MV-4-11 (cell line): ENCODE measurements at regions not wholly inside any gene's neighbourhood (a gene's known extent, or its start where the extent isn't known, plus 50 kb on each side); places are given as distances from the start of the nearest gene placed in this dataset.

Experiments used
- DNase-seq: peaks from one replicate; lab custom pipeline; 2025; lab: John Stamatoyannopoulos, UW

GRCh38 chr13:20351281-20352022 lies 119.3 kb upstream of the GJB6 start:
- DNase-seq = peak; percentile 88

DNA sequence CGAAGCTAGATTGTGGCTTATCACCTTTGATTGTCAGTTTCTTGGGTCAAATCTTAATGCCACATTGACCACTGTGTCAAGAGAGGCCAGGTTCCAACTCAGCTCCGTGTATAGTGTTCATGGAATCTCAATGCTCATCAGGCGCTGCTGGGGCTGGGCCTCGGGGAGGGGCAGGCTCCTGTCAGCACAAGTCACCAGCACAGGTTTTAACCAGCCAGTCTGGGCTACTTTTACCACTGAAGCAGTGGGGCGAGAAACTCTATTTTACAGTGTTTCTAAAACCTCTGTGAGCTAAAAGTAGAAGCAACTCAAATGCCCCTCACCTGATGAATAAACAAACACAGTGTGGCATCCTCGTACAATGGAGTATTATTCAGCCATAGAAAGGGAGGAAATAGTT lies 118.7 kb upstream of the GJB6 start:
- DNase-seq = no peak

- no peak for DNase-seq
Measured at GRCh38 chr13:20350382-20350763, 118.3 kb upstream of the GJB6 start.

GRCh38 chr13:20349564-20350381 lies 117.7 kb upstream of the GJB6 start:
- DNase-seq = no peak

- DNase-seq = no peak
Measured at GRCh38 chr13:20348645-20349408, 116.7 kb upstream of the GJB6 start.

GRCh38 chr13:20348018-20348417 lies 115.9 kb upstream of the GJB6 start:
- DNase-seq = no peak

DNA sequence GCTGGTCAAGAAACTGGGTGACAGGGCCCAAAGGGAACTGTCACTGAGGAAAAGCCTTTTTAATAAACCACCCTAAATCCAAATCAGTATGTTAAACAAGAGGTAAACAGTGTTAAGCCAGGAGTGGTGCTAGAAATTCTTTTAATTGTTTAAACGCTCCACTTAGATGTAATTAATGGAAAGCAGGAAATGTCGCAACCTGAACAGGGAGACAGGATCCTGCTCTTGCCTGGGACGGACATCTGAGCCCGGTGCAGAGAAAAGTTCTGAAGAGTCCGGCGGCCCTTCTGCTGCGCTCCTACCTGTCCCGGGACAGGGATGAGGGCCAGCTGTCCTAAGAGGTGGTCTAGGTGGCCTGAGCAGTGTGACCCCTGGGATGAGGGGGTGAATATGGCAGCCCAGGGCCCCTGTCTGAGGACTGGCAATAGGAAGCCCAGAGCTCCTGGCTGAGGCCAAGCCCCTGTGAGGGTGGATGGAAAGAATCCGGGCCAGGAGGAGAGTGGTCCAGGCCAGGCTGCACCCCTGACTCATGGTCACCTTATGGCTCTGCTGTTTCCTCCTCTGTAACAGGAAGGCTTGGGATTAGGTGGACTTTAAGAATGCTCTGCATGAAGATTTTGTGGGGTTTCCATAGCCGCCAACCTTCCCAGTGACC lies 112.8 kb upstream of the GJB6 start:
- DNase-seq = no peak

GRCh38 chr13:20342311-20342710 lies 110.2 kb upstream of the GJB6 start:
- no peak for DNase-seq

- DNase-seq = no peak
Measured at GRCh38 chr13:20340759-20341171, 108.6 kb upstream of the GJB6 start.

DNA sequence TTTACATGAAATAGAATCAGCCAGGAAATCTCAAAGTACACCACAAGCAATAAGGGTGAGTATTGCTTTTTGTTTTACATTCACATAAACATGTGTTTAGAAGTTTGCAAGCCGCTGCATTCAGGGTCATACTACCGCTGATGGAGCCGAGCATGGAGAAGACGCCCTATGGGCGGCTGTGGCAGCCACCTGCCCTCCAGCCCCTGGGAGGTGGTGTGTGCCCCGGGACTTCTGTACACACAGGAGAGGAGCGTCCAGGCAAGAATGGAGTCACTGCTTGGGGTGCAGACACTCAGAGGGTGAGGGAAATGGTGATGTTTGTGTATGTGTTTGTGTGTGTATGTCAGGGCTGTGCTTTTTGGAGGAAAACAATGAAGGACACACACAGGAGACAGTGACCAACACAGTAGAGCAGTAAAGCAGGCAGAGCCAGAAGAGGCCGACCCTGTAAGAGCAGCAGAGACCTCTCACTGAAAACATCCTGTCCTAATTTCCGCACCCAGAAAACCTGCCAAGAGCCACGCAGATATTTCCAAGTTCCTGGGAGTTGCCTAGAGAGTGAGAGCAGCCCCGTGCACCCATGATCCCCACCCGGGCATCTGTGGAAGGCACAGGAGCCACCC lies 108.1 kb upstream of the GJB6 start:
- no peak for DNase-seq

- peak; percentile 96 for DNase-seq
Measured at GRCh38 chr13:20337884-20338551, 105.9 kb upstream of the GJB6 start.

- no peak for DNase-seq
Measured at GRCh38 chr13:20336761-20337160, 104.6 kb upstream of the GJB6 start.

DNA sequence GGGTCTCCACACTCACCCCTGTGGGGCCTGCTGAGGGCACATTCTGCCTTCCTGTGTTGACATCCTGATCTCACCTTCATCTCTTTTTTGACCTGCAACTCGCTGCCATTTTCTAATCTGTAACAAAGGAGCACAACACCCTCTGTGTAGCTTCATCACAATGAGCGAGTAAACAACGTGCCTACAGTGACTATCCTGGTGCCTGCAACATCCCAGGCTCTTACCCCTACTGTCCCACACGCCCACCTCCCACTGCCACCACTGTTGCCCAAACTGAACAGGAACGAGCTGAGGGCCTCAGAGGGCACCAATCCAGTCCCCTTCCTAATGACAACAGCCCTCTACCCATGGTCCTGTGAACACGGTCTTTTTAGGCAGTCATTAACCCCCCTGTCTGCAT lies 102.2 kb upstream of the GJB6 start:
- no peak for DNase-seq

- DNase-seq = peak; percentile 23
Measured at GRCh38 chr13:20332361-20333096, 100.4 kb upstream of the GJB6 start.

DNA sequence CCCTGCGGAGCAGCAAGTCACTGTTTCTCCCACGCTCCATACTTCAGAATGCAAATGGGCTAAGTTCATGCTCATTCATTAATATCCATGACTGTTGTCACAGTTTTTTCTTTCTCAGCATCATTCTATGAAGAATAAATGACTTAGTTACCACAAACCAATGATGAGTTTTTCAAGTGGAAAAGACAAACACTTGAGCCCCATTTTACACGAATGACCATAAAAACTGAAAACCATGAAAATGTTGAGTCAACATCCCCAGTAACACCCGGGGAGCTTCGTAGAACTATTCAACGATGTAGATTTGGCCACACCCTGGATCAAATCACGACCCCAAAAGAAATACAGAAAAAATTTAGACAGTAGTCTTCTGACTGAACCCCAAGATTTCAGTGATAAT lies 99.8 kb upstream of the GJB6 start:
- no peak for DNase-seq

DNA sequence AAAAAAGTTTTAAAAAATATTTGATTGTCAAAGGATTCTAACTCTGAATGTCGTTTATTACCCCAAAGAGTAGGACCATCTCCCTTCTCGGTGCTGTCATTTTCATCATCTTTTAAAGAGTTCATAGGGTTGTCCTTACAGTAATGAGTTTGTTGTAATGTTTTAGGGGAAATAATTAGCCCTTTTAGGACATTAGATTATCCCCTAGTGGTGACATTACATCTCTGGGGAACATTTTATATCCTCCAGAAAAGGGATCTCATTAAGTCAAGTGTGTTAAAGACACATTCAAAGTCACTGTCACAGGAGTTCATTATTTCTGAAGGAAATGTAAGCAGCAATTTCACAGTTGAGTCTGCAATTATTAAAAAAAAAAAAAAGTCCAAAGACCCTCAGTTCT lies 99.3 kb upstream of the GJB6 start:
- DNase-seq = no peak

DNA sequence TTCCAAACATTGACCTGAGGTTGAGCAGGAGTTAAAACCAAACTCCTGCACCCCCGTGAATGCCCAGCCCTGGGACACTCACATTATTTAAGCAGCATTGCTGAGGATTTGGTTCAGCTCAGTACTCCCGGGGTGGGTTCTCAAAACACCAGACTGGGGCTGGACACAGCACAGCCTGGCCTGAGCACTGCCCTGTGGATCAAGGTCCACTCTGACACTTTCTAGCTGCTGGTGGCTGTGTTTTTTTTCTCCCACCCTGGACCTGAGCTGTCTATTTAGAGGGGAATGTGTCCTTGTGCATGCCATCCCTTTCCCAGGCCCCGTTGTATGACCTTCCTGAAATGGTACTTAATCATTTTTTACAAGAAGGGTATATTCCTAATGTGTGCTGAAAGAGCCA lies 94.7 kb upstream of the GJB6 start:
- DNase-seq = no peak

- peak; percentile 15 for DNase-seq
Measured at GRCh38 chr13:20326276-20326675, 94.2 kb upstream of the GJB6 start.

GRCh38 chr13:20320885-20321284 lies 88.8 kb upstream of the GJB6 start:
- DNase-seq = no peak

GRCh38 chr13:20313896-20314295 lies 81.8 kb upstream of the GJB6 start:
- no peak for DNase-seq

- no peak for DNase-seq
Measured at GRCh38 chr13:20312292-20312691, 80.2 kb upstream of the GJB6 start.
